ENCODE measurements at regions not wholly inside any gene's neighbourhood (a gene's known extent, or its start where the extent isn't known, plus 50 kb on each side); places are given as distances from the start of the nearest gene placed in this dataset.
A peak's percentile ranks its signal among the peaks of the same experiment; 100 is the strongest.

DNA sequence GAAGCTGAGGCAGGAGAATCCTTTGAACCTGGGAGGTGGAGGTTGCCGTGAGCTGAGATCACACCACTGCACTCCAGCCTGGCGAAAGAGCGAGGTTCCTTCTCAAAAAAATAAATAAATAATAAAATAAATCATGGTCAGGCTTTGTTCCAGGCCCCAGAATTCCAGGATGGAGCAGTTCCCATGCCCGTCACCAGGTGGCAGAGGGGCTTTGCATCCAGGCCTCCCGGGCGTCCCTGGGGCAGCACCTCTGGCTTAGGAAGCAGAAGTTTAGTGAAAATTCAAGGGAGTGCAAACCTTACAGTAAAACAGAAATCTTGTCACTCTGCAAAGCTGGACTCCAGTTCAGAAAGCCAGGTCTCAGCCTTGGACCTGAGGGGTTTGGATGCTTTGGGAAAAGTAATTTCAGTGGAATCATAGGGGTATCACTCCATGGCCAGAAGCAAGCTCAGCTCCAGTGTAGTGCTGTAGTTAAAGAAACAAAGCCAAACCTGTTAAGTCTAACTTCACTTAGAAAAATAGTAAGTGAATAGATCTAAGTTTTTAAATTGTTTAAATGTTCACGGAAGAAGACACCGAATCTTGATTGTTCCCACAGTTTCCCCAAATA lies 512.7 kb downstream of the CMPK2 start:
- no TSS peak for BruUV-seq (replicated peaks)
- no peaks in the 10 kb centered on the region for H3K4me1 ChIP-seq (ENCODE audit: control insufficient read depth in 1 of 2, insufficient read depth in 2 of 2, low read length in 2 of 2)
- no peaks in the 10 kb centered on the region for H3K9me2 ChIP-seq (ENCODE audit: insufficient read depth)
- no peaks in the 10 kb centered on the region for H4K20me1 ChIP-seq (ENCODE audit: insufficient read depth)
- ChIA-PET CTCF (no interaction called here), RAD21 (ENCODE audit: low non-redundant PET in 1 of 2, low total read pairs in 2 of 2, uncharacterized antibody in 2 of 2, unreplicated experiment in 2 of 2) (no interaction called here), POLR2A (no interaction called here)
- TF ChIP-seq POLR2AphosphoS5 (IDR thresholded peaks at IDR 0.05; ENCODE audit: low read depth, low read length) (no peak), SP1 (IDR thresholded peaks at IDR 0.05; ENCODE audit: low read depth) (no peak), ATF3 (IDR thresholded peaks at IDR 0.05) (no peak), TCF7L2 (IDR thresholded peaks at IDR 0.05; ENCODE audit: borderline replicate concordance, extremely low read depth, insufficient read depth, insufficient read length) (no peak), RAD21 (IDR thresholded peaks at IDR 0.05; ENCODE audit: low read depth) (peak; percentile 57), SRF (IDR thresholded peaks at IDR 0.05; ENCODE audit: low read depth) (no peak), ELF1 (IDR thresholded peaks at IDR 0.05; ENCODE audit: borderline replicate concordance, low read depth) (no peak), ZFX (IDR thresholded peaks at IDR 0.05) (no peak), CEBPB (IDR thresholded peaks at IDR 0.05; ENCODE audit: low read depth) (no peak)
- TF ChIP-seq, protein P1, sequence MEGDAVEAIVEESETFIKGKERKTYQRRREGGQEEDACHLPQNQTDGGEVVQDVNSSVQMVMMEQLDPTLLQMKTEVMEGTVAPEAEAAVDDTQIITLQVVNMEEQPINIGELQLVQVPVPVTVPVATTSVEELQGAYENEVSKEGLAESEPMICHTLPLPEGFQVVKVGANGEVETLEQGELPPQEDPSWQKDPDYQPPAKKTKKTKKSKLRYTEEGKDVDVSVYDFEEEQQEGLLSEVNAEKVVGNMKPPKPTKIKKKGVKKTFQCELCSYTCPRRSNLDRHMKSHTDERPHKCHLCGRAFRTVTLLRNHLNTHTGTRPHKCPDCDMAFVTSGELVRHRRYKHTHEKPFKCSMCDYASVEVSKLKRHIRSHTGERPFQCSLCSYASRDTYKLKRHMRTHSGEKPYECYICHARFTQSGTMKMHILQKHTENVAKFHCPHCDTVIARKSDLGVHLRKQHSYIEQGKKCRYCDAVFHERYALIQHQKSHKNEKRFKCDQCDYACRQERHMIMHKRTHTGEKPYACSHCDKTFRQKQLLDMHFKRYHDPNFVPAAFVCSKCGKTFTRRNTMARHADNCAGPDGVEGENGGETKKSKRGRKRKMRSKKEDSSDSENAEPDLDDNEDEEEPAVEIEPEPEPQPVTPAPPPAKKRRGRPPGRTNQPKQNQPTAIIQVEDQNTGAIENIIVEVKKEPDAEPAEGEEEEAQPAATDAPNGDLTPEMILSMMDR (IDR thresholded peaks at IDR 0.05 in 2 of 3, conservative IDR thresholded peaks at IDR 0.05 in 1 of 3; ENCODE audit: borderline replicate concordance in 1 of 3, insufficient read depth in 1 of 3, low read depth in 2 of 3, low read length in 2 of 3): peak; percentile 36 to 56 (median 46); a peak in 5 of 6 replicates
- no peak overlapping the region for H3K27ac ChIP-seq (ENCODE audit: low read depth, low read length)
- H3K27me3 ChIP-seq (ENCODE audit: insufficient read depth, low read length): no peaks in the 10 kb centered on the region
- no peak for DNase-seq (ENCODE audit: low read depth, low spot score)
- H3K4me3 ChIP-seq (replicated peaks in 1 of 2; ENCODE audit: low read depth in 1 of 2, low read length in 2 of 2): no peak overlapping the region
- no peaks in the 10 kb centered on the region for H3K36me3 ChIP-seq (ENCODE audit: control insufficient read depth in 1 of 2, insufficient read depth in 2 of 2, low read length in 2 of 2)
- H3K9ac ChIP-seq (ENCODE audit: low read length): no peak overlapping the region
- peak; percentile 70 for ATAC-seq
- no peak overlapping the region for H3K4me2 ChIP-seq (ENCODE audit: low read length)
- no peak overlapping the region for H2AFZ ChIP-seq (ENCODE audit: low read depth, low read length, poor library complexity, severe bottlenecking)
- no peaks in the 10 kb centered on the region for H3K79me2 ChIP-seq (ENCODE audit: insufficient read depth, low read length)
- no peaks in the 10 kb centered on the region; a peak in 2 of 4 replicates for H3K9me3 ChIP-seq (ENCODE audit: control insufficient read depth in 1 of 2, insufficient read depth in 1 of 2, low read depth in 1 of 2, low read length in 2 of 2)
- intact Hi-C loops (cut with micrococcal nuclease): loop anchor here (5.0 kb wide), 2 partner anchors 174 to 419 kb away; no protein-coding TSS in a partner anchor

Measured in HCT116 (cell line).